Suprapubic skin (tissue), 4 donors: ENCODE measurements at regions not wholly inside any gene's neighbourhood (a gene's known extent, or its start where the extent isn't known, plus 50 kb on each side); places are given as distances from the start of the nearest gene placed in this dataset.

Source experiments
- DNase-seq, 2 donors: peaks; one replicate each; pipeline ENCODE4 v3.0.0-alpha.2; 2019; ENCODE audit warnings: low spot score in 2 of 2
- H3K27ac ChIP-seq: fragments of 200-600 bp; sonication (generic); one replicate; pipeline ENCODE4 v1.5.1; 2019
- H3K27me3 ChIP-seq: fragments of 200-600 bp; sonication (generic); one replicate; pipeline ENCODE4 v1.5.1; 2019
- H3K36me3 ChIP-seq: fragments of 200-600 bp; sonication (generic); one replicate; pipeline ENCODE4 v1.5.1; 2019
- H3K4me1 ChIP-seq: fragments of 200-600 bp; sonication (generic); one replicate; pipeline ENCODE4 v1.5.1; 2019
- H3K4me3 ChIP-seq: fragments of 200-600 bp; sonication (generic); one replicate; pipeline ENCODE4 v1.5.1; 2019; ENCODE audit warnings: mild to moderate bottlenecking
- H3K9me3 ChIP-seq: fragments of 200-600 bp; sonication (generic); one replicate; pipeline ENCODE4 v1.5.1; 2019
- CTCF ChIP-seq, 2 donors: fragments of 200-600 bp in 1 of 2; fragments of 450-650 bp in 1 of 2; sonication (generic) in 1 of 2; IDR thresholded peaks; one replicate each; pipeline ENCODE4 v1.5.1; 2016 to 2019; ENCODE audit warnings: antibody characterized with exemption in 2 of 2, mild to moderate bottlenecking in 1 of 2, moderate library complexity in 1 of 2
- EP300 ChIP-seq: sonication (generic); formaldehyde crosslinking; IDR thresholded peaks from one replicate; pipeline ENCODE4 v1.6.1; 2017; ENCODE audit warnings: antibody characterized with exemption
- POLR2A ChIP-seq, 2 donors: fragments of 450-650 bp; IDR thresholded peaks; one replicate each; pipeline ENCODE4 v1.6.1; 2017; ENCODE audit warnings: antibody characterized with exemption in 2 of 2, mild to moderate bottlenecking in 2 of 2, moderate library complexity in 2 of 2
- POLR2AphosphoS5 ChIP-seq, 3 donors: sonication (generic); formaldehyde crosslinking; IDR thresholded peaks; one replicate each; pipeline ENCODE4 v1.6.1; 2017; ENCODE audit warnings: antibody characterized with exemption in 3 of 3
- WGBS: methylation state at CpG from one replicate; pipeline ENCODE4 v1.1.5; 2018; 5-methylcytosine and 5-hydroxymethylcytosine counted together

GRCh38 chr20:22861231-22861980 lies 173.7 kb upstream of the SSTR4 start:
- 73% methylated on average over 11 of the region's 11 CpGs for WGBS
- Histone ChIP-seq H3K4me3 (no peak overlapping the region), H3K9me3 (peaks cover under 1% of the 10 kb centered on the region), H3K36me3 (no peaks in the 10 kb centered on the region), H3K4me1 (no peaks in the 10 kb centered on the region), H3K27ac (no peak overlapping the region), H3K27me3 (peaks cover 9% of the 10 kb centered on the region)
- DNase-seq: no peak
- no peak for TF ChIP-seq POLR2A (IDR thresholded peaks at IDR 0.05)
- TF ChIP-seq CTCF (IDR thresholded peaks at IDR 0.05): no peak
- TF ChIP-seq POLR2AphosphoS5 (IDR thresholded peaks at IDR 0.05): no peak
- TF ChIP-seq EP300: no peak

GRCh38 chr20:22861990-22862389 lies 173.1 kb upstream of the SSTR4 start:
- H3K4me1 ChIP-seq: no peaks in the 10 kb centered on the region
- H3K36me3 ChIP-seq: no peaks in the 10 kb centered on the region
- DNase-seq: no peak
- no peak overlapping the region for H3K27ac ChIP-seq
- H3K4me3 ChIP-seq: no peak overlapping the region
- H3K27me3 ChIP-seq: peaks cover 9% of the 10 kb centered on the region
- 70% methylated on average over 10 of the region's 10 CpGs for WGBS
- TF ChIP-seq POLR2AphosphoS5 (IDR thresholded peaks at IDR 0.05): no peak
- no peak for TF ChIP-seq EP300
- TF ChIP-seq CTCF (IDR thresholded peaks at IDR 0.05): no peak
- TF ChIP-seq POLR2A (IDR thresholded peaks at IDR 0.05): no peak
- H3K9me3 ChIP-seq: no peaks in the 10 kb centered on the region

- Histone ChIP-seq H3K4me3 (no peak overlapping the region), H3K27ac (no peak overlapping the region), H3K4me1 (no peaks in the 10 kb centered on the region), H3K36me3 (no peaks in the 10 kb centered on the region), H3K27me3 (peaks cover 9% of the 10 kb centered on the region), H3K9me3 (no peaks in the 10 kb centered on the region)
- no peak for TF ChIP-seq EP300
- TF ChIP-seq POLR2AphosphoS5 (IDR thresholded peaks at IDR 0.05): no peak
- no peak for TF ChIP-seq POLR2A (IDR thresholded peaks at IDR 0.05)
- TF ChIP-seq CTCF (IDR thresholded peaks at IDR 0.05): no peak
- no peak for DNase-seq
- 68% methylated on average over 11 of the region's 11 CpGs for WGBS
Measured at GRCh38 chr20:22862671-22863230, 172.4 kb upstream of the SSTR4 start.

- DNase-seq: no peak
- TF ChIP-seq POLR2AphosphoS5 (IDR thresholded peaks at IDR 0.05): no peak
- no peak for TF ChIP-seq EP300
- no peak for TF ChIP-seq CTCF (IDR thresholded peaks at IDR 0.05)
- no peak for TF ChIP-seq POLR2A (IDR thresholded peaks at IDR 0.05)
- H3K36me3 ChIP-seq: no peaks in the 10 kb centered on the region
- H3K4me1 ChIP-seq: no peaks in the 10 kb centered on the region
- H3K27ac ChIP-seq: no peak overlapping the region
- 48% methylated on average over 4 of the region's 4 CpGs for WGBS
- H3K9me3 ChIP-seq: no peaks in the 10 kb centered on the region
- peaks cover 9% of the 10 kb centered on the region for H3K27me3 ChIP-seq
- H3K4me3 ChIP-seq: no peak overlapping the region
Measured at GRCh38 chr20:22863826-22864225, 171.3 kb upstream of the SSTR4 start.

- H3K4me1 ChIP-seq: no peaks in the 10 kb centered on the region
- no peak overlapping the region for H3K27ac ChIP-seq
- no peaks in the 10 kb centered on the region for H3K9me3 ChIP-seq
- peaks cover 9% of the 10 kb centered on the region for H3K27me3 ChIP-seq
- 57% methylated on average over 2 of the region's 2 CpGs for WGBS
- H3K4me3 ChIP-seq: no peak overlapping the region
- no peaks in the 10 kb centered on the region for H3K36me3 ChIP-seq
- no peak for TF ChIP-seq EP300
- TF ChIP-seq POLR2A (IDR thresholded peaks at IDR 0.05): no peak
- no peak for TF ChIP-seq POLR2AphosphoS5 (IDR thresholded peaks at IDR 0.05)
- TF ChIP-seq CTCF (IDR thresholded peaks at IDR 0.05): no peak
- no peak for DNase-seq
Measured at GRCh38 chr20:22866812-22867341, 168.2 kb upstream of the SSTR4 start.
